ENCODE measurements at regions not wholly inside any gene's neighbourhood (a gene's known extent, or its start where the extent isn't known, plus 50 kb on each side); places are given as distances from the start of the nearest gene placed in this dataset.
"Not testable (repeated sequence)": the region's sequence is repeated elsewhere in the genome, so short reads cannot be mapped to it uniquely, and the experiment has no call there.

DNA sequence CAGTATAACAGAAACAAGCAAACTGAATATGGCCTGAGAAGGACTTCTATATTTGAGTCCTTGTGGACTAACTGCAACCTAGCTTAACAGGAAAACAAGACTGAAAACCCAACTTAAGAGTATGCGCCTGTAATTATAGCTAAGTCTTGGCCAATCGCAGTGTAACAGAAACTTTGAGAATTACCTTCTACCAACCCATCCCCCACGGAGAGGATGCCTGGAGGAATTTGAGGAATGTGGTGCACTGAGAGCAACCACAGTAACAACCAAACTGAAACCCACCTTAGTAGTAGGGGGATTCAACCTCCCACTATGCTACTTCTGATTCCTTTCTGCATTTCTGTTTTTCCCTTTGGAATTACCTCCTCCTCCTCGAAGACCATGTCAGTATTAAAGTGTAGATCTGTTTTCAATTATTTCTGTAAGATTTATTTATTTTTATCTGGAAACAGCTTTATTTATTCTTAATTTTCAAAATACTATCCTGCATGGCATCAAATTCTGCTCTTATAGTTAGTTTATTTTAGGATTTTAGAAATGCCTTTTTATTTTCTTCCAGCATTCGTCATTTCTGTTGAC lies 393.6 kb downstream of the KCNA4 start:
- no peaks in the 10 kb centered on the region for H3K36me3 Mint-ChIP-seq (ENCODE audit: low read depth, unreplicated experiment)
- TF ChIP-seq, protein P1, sequence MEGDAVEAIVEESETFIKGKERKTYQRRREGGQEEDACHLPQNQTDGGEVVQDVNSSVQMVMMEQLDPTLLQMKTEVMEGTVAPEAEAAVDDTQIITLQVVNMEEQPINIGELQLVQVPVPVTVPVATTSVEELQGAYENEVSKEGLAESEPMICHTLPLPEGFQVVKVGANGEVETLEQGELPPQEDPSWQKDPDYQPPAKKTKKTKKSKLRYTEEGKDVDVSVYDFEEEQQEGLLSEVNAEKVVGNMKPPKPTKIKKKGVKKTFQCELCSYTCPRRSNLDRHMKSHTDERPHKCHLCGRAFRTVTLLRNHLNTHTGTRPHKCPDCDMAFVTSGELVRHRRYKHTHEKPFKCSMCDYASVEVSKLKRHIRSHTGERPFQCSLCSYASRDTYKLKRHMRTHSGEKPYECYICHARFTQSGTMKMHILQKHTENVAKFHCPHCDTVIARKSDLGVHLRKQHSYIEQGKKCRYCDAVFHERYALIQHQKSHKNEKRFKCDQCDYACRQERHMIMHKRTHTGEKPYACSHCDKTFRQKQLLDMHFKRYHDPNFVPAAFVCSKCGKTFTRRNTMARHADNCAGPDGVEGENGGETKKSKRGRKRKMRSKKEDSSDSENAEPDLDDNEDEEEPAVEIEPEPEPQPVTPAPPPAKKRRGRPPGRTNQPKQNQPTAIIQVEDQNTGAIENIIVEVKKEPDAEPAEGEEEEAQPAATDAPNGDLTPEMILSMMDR (IDR thresholded peaks at IDR 0.05; ENCODE audit: unreplicated experiment): no peak
- no peak overlapping the region for H3K27ac Mint-ChIP-seq (ENCODE audit: unreplicated experiment)
- H3K27me3 Mint-ChIP-seq (ENCODE audit: unreplicated experiment): no peaks in the 10 kb centered on the region
- no peak overlapping the region for H3K4me3 Mint-ChIP-seq (ENCODE audit: unreplicated experiment)
- DNase-seq (ENCODE audit: low spot score): no peak
- no peaks in the 10 kb centered on the region for H3K9me3 Mint-ChIP-seq (ENCODE audit: unreplicated experiment)
- H3K4me1 Mint-ChIP-seq (ENCODE audit: unreplicated experiment): no peaks in the 10 kb centered on the region

- Mint-ChIP-seq H3K4me1 (ENCODE audit: unreplicated experiment) (no peaks in the 10 kb centered on the region), H3K9me3 (ENCODE audit: unreplicated experiment) (no peaks in the 10 kb centered on the region), H3K4me3 (ENCODE audit: unreplicated experiment) (no peak overlapping the region), H3K27ac (ENCODE audit: unreplicated experiment) (no peak overlapping the region), H3K36me3 (ENCODE audit: low read depth, unreplicated experiment) (no peaks in the 10 kb centered on the region), H3K27me3 (ENCODE audit: unreplicated experiment) (no peaks in the 10 kb centered on the region)
- TF ChIP-seq, protein P1 (IDR thresholded peaks at IDR 0.05; ENCODE audit: unreplicated experiment): no peak
- no peak for DNase-seq (ENCODE audit: low spot score)
Observed at GRCh38 chr11:29616611-29617010, 400.2 kb downstream of the KCNA4 start.

DNA sequence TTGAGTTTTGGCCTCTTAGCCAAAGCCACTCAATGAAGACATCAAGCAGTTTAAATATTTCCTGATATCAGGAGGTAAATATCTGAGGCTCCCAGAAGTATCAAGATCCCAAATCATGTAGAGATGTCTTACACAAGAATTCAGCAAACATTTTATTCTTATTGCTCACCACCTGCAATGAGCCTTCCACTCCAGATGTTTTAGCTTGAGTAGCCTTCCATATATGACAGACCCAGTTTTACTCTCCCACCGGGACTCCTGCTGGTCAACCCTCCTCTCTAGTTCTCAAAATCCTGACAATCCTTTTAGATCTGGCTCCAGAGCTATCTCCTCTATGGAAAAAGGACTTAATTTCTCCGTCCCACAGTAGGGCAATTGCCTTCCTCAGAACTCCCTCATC lies 404.4 kb downstream of the KCNA4 start:
- no peak overlapping the region for H3K4me3 Mint-ChIP-seq (ENCODE audit: unreplicated experiment)
- no peak for DNase-seq (ENCODE audit: low spot score)
- H3K4me1 Mint-ChIP-seq (ENCODE audit: unreplicated experiment): no peaks in the 10 kb centered on the region
- no peaks in the 10 kb centered on the region for H3K27me3 Mint-ChIP-seq (ENCODE audit: unreplicated experiment)
- no peaks in the 10 kb centered on the region for H3K9me3 Mint-ChIP-seq (ENCODE audit: unreplicated experiment)
- no peak overlapping the region for H3K27ac Mint-ChIP-seq (ENCODE audit: unreplicated experiment)
- TF ChIP-seq, protein P1 (IDR thresholded peaks at IDR 0.05; ENCODE audit: unreplicated experiment): no peak
- no peaks in the 10 kb centered on the region for H3K36me3 Mint-ChIP-seq (ENCODE audit: low read depth, unreplicated experiment)

DNA sequence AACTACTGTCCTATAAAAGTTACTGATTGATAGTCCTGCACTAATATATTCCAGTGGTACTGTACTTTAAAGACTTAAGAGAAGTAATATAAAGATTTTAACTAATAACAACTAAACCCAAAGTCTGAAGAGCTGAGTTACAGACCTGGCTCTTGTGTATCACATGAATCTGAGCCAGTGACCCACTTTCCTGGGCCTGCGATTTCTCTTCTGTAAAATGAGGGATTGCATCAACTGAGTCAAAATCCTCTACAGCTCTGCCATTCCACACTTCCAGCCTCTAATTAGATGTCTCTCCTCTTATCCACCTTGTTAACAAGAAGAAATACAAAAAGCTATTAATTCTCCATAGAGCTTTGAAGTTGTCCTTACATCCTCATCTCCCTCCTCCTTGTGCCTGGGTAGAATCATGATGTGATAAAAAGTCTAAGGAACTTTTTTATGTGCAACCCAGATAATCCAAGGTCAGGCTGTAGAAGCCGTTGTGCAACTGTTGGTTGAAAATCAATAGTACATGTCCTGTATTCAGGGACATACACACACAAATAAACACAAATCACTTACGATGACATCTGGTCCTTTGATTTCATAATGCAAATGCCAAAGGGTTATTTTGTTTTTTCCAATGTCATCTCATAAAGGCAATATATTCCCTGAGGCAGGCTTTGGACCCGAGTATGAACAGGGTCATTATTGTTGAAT lies 410.3 kb downstream of the KCNA4 start:
- TF ChIP-seq, protein P1 (IDR thresholded peaks at IDR 0.05; ENCODE audit: unreplicated experiment): no peak
- no peak overlapping the region for H3K4me3 Mint-ChIP-seq (ENCODE audit: unreplicated experiment)
- H3K36me3 Mint-ChIP-seq (ENCODE audit: low read depth, unreplicated experiment): no peaks in the 10 kb centered on the region
- no peaks in the 10 kb centered on the region for H3K27me3 Mint-ChIP-seq (ENCODE audit: unreplicated experiment)
- H3K27ac Mint-ChIP-seq (ENCODE audit: unreplicated experiment): no peak overlapping the region
- no peak for DNase-seq (ENCODE audit: low spot score)
- H3K9me3 Mint-ChIP-seq (ENCODE audit: unreplicated experiment): no peaks in the 10 kb centered on the region
- H3K4me1 Mint-ChIP-seq (ENCODE audit: unreplicated experiment): no peaks in the 10 kb centered on the region

GRCh38 chr11:29600151-29600575 lies 416.7 kb downstream of the KCNA4 start:
- not testable (repeated sequence) for H3K4me1 Mint-ChIP-seq (ENCODE audit: unreplicated experiment); H3K27ac Mint-ChIP-seq (ENCODE audit: unreplicated experiment); H3K9me3 Mint-ChIP-seq (ENCODE audit: unreplicated experiment); H3K4me3 Mint-ChIP-seq (ENCODE audit: unreplicated experiment); DNase-seq (ENCODE audit: low spot score); H3K36me3 Mint-ChIP-seq (ENCODE audit: low read depth, unreplicated experiment); H3K27me3 Mint-ChIP-seq (ENCODE audit: unreplicated experiment)

Data from endothelial cell (in vitro differentiated cells).